ENCODE measurements at regions not wholly inside any gene's neighbourhood (a gene's known extent, or its start where the extent isn't known, plus 50 kb on each side); places are given as distances from the start of the nearest gene placed in this dataset.

DNA sequence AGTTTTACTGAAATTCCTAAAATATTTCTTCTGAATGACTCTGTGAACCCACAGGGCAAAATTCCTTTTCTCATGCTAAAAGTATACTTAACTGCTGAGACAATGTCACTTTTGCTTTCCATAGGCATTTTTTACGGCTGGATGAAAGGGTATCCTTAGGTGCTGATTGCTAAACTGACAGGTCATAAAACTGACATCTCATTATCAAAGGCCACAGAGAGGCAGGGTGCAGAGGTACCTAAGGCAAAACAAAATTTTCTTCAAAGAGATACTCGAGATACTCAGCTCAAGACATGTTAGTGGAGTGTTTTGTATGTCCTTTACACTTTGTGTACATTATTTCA, 62.0 kb upstream of the WDR75 start:
- Histone ChIP-seq H3K9me3 (no peaks in the 10 kb centered on the region), H3K27me3 (no peaks in the 10 kb centered on the region), H3K4me3 (peak overlapping the region in 1 of 2 donors; percentile 22), H3K4me1 (peaks cover 0 to 7% of the 10 kb centered on the region in 2 donors), H3K27ac (peak overlapping the region in 1 of 2 donors; percentile 13), H3K36me3 (no peaks in the 10 kb centered on the region)
- DNase-seq (ENCODE audit: low spot score in 2 of 2): no peak
- TF ChIP-seq, protein P1, sequence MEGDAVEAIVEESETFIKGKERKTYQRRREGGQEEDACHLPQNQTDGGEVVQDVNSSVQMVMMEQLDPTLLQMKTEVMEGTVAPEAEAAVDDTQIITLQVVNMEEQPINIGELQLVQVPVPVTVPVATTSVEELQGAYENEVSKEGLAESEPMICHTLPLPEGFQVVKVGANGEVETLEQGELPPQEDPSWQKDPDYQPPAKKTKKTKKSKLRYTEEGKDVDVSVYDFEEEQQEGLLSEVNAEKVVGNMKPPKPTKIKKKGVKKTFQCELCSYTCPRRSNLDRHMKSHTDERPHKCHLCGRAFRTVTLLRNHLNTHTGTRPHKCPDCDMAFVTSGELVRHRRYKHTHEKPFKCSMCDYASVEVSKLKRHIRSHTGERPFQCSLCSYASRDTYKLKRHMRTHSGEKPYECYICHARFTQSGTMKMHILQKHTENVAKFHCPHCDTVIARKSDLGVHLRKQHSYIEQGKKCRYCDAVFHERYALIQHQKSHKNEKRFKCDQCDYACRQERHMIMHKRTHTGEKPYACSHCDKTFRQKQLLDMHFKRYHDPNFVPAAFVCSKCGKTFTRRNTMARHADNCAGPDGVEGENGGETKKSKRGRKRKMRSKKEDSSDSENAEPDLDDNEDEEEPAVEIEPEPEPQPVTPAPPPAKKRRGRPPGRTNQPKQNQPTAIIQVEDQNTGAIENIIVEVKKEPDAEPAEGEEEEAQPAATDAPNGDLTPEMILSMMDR (IDR thresholded peaks at IDR 0.05): no peak
- intact Hi-C loops (cut with DNase I): loop anchor here (10.0 kb wide), 1 partner anchor 176 kb away; no protein-coding TSS in a partner anchor

DNA sequence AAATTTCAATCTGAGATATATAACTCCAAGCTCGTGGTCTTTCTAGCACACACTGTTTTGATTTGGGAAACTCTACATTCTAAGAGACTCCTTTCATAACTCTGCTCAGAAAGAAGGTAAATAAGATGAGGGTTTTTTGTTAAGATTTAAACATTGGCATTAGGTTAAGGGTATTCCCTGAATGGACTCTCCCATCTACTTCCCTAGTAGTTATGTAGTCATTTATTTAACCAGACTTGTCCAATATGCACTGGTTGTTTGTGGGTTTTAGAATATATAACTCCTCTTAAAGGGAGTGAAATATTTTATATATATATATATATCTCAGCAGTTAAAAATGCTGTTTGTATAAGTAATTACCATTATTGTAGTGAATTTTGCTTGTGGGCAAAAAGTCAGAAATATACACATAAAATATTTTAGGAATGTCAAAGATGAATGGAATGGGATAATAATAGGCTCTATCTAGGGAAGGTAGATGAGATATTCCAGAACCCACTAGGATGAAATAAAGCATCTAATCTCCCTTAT, 61.5 kb upstream of the WDR75 start:
- Histone ChIP-seq H3K9me3 (no peaks in the 10 kb centered on the region), H3K36me3 (no peaks in the 10 kb centered on the region), H3K4me3 (no peak overlapping the region), H3K27me3 (no peaks in the 10 kb centered on the region), H3K27ac (peak overlapping the region in 1 of 2 donors; percentile 13), H3K4me1 (peaks cover 0 to 6% of the 10 kb centered on the region in 2 donors)
- TF ChIP-seq, protein P1 (IDR thresholded peaks at IDR 0.05): no peak
- no peak for DNase-seq (ENCODE audit: low spot score in 2 of 2)
- intact Hi-C loops (cut with DNase I): loop anchor here (10.0 kb wide), 1 partner anchor 175 kb away; no protein-coding TSS in a partner anchor

DNA sequence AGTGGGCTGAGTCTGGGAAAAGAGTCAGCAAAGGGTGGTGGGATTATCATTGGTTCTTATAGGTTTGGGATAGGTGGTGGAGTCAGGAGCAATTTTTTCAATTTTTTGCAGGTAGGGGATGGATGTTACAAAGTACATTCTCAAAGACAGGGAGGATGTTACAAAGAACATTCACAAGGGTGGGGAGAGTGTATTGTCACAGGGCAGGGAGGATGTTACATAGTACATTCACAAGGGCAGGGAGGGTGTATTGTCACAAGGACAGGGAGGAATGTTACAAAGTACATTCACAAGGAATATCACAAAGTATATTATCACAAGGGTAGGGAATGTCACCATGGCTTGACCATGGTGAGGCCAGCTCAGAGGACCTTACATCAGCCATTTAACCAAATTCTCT, 58.6 kb upstream of the WDR75 start:
- DNase-seq (ENCODE audit: low spot score in 2 of 2): no peak
- Histone ChIP-seq H3K4me1 (peaks cover 0 to 6% of the 10 kb centered on the region in 2 donors), H3K36me3 (no peaks in the 10 kb centered on the region), H3K4me3 (no peak overlapping the region), H3K27ac (no peak overlapping the region), H3K9me3 (no peaks in the 10 kb centered on the region), H3K27me3 (no peaks in the 10 kb centered on the region)
- intact Hi-C loops (cut with DNase I): no loop called here
- TF ChIP-seq, protein P1 (IDR thresholded peaks at IDR 0.05): no peak

DNA sequence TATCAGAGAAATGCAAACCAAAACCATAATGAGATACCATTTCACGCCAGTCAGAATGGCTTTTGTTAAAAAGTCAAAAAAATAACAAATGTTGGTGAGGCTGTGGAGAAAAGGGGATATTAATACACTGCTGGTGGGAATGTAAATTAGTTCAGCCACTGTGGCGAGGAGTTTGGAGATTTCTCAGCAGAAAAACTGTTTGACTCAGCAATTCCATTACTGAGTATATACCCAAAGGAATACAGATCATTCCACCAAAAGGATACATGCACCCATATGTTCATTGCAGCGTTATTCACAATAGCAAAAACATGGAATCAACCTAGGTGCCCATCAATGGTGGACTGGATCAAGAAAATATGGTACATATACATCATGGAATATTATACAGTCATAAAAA, 54.5 kb upstream of the WDR75 start:
- intact Hi-C loops (cut with DNase I): no loop called here
- TF ChIP-seq, protein P1 (IDR thresholded peaks at IDR 0.05): no peak
- H3K4me3 ChIP-seq: no peak overlapping the region
- no peak for DNase-seq (ENCODE audit: low spot score in 2 of 2)
- H3K27me3 ChIP-seq: no peaks in the 10 kb centered on the region
- no peak overlapping the region for H3K27ac ChIP-seq
- H3K9me3 ChIP-seq: no peaks in the 10 kb centered on the region
- H3K36me3 ChIP-seq: no peaks in the 10 kb centered on the region
- no peaks in the 10 kb centered on the region for H3K4me1 ChIP-seq

DNA sequence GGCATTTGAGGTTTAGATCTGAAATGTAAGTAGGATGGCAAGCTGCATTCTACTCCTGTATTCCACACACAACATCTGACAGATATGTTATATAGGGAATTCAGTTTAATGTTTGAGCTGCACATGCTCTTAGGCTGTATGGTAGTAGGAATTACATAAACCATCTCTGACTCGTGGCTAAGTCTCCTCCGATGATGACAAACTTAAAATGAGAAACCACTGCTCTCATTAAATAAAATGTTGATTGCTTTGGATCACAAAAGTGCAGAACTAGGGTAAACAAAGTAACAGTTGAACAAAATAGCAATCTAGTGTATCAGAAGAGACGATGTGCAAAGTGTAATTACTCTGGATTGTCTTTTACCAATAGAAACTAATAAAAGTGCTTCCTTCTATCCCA, 50.1 kb upstream of the WDR75 start:
- intact Hi-C loops (cut with DNase I): no loop called here
- no peak overlapping the region for H3K27ac ChIP-seq
- H3K4me3 ChIP-seq: no peak overlapping the region
- no peaks in the 10 kb centered on the region for H3K27me3 ChIP-seq
- no peaks in the 10 kb centered on the region for H3K36me3 ChIP-seq
- no peaks in the 10 kb centered on the region for H3K4me1 ChIP-seq
- DNase-seq (ENCODE audit: low spot score in 2 of 2): no peak
- TF ChIP-seq, protein P1 (IDR thresholded peaks at IDR 0.05): no peak
- H3K9me3 ChIP-seq: no peaks in the 10 kb centered on the region
